AG08395 (cell line): ENCODE measurements at regions not wholly inside any gene's neighbourhood (a gene's known extent, or its start where the extent isn't known, plus 50 kb on each side); places are given as distances from the start of the nearest gene placed in this dataset.

ENCODE experiments used
- DNase-seq: peaks from one replicate; pipeline ENCODE4 v3.0.0; 2012; ENCODE audit warnings: mixed read lengths, low spot score

GRCh38 chr3:7793786-7794185, 707.8 kb upstream of the LMCD1 start:
- no peak for DNase-seq

GRCh38 chr3:7798276-7798675, 703.3 kb upstream of the LMCD1 start:
- DNase-seq, result no peak

- DNase-seq, result no peak
Measured at GRCh38 chr3:7800006-7800780, 701.4 kb upstream of the LMCD1 start.

- no peak for DNase-seq
Measured at GRCh38 chr3:7812490-7812889, 689.1 kb upstream of the LMCD1 start.

- DNase-seq, result no peak
Measured at GRCh38 chr3:7813365-7813764, 688.3 kb upstream of the LMCD1 start.

GRCh38 chr3:7817239-7817638, 684.4 kb upstream of the LMCD1 start:
- DNase-seq, result no peak

GRCh38 chr3:7820969-7821368, 680.7 kb upstream of the LMCD1 start:
- DNase-seq, result no peak

- DNase-seq, result no peak
Measured at GRCh38 chr3:7821858-7822257, 679.8 kb upstream of the LMCD1 start.

GRCh38 chr3:7841451-7841850, 660.2 kb upstream of the LMCD1 start:
- no peak for DNase-seq

- DNase-seq, result no peak
Measured at GRCh38 chr3:7843441-7843840, 658.2 kb upstream of the LMCD1 start.

- no peak for DNase-seq
Measured at GRCh38 chr3:7847021-7847420, 654.6 kb upstream of the LMCD1 start.

- DNase-seq, result no peak
Measured at GRCh38 chr3:7847521-7847920, 654.1 kb upstream of the LMCD1 start.

- DNase-seq, result no peak
Measured at GRCh38 chr3:7854266-7854665, 647.4 kb upstream of the LMCD1 start.

GRCh38 chr3:7854721-7855120, 646.9 kb upstream of the LMCD1 start:
- no peak for DNase-seq

GRCh38 chr3:7865611-7866010, 636.0 kb upstream of the LMCD1 start:
- DNase-seq, result no peak

- no peak for DNase-seq
Measured at GRCh38 chr3:7867587-7867986, 634.0 kb upstream of the LMCD1 start.

GRCh38 chr3:7871003-7871560, 630.5 kb upstream of the LMCD1 start:
- no peak for DNase-seq

- no peak for DNase-seq
Measured at GRCh38 chr3:7874116-7874515, 627.5 kb upstream of the LMCD1 start.

GRCh38 chr3:7875925-7876324, 625.7 kb upstream of the LMCD1 start:
- DNase-seq, result no peak

GRCh38 chr3:7876741-7877297, 624.8 kb upstream of the LMCD1 start:
- DNase-seq, result no peak

- no peak for DNase-seq
Measured at GRCh38 chr3:7877312-7877711, 624.3 kb upstream of the LMCD1 start.

GRCh38 chr3:7879572-7879971, 622.1 kb upstream of the LMCD1 start:
- no peak for DNase-seq

GRCh38 chr3:7881946-7882345, 619.7 kb upstream of the LMCD1 start:
- DNase-seq, result no peak

GRCh38 chr3:7897655-7898054, 604.0 kb upstream of the LMCD1 start:
- DNase-seq, result no peak
